OCI-LY7 (cell line): ENCODE measurements at regions not wholly inside any gene's neighbourhood (a gene's known extent, or its start where the extent isn't known, plus 50 kb on each side); places are given as distances from the start of the nearest gene placed in this dataset.

Experiments
- BruUV-seq: library from RNA; stranded (reverse); fragments of 400-500 nt; replicated peaks from 2 replicates; lab custom pipeline; 2021; lab: Mats Ljungman, UMichigan
- CTCF ChIA-PET: fragments of 300-600 bp; sonication (Branson Sonifier 250); formaldehyde crosslinking; loops from one replicate; lab custom pipeline; 2022; ENCODE audit warnings: antibody characterized with exemption; ENCODE audit not compliant: unreplicated experiment; lab: Charles Lee
- POLR2A ChIA-PET: fragments of 300-600 bp; sonication (Branson Sonifier 250); formaldehyde crosslinking; loops from one replicate; lab custom pipeline; 2022; ENCODE audit warnings: antibody characterized with exemption; lab: Charles Lee
- DNase-seq: peaks from one replicate; pipeline ENCODE4 v3.0.0-alpha.2; 2015; ENCODE audit warnings: low spot score
- H2AFZ ChIP-seq: fragments of 200-600 bp; sonication (generic), shearing (Covaris generic); 2 replicates; pipeline ENCODE4 v1.6.1; 2014; ENCODE audit warnings: mild to moderate bottlenecking, antibody characterized with exemption, low read length, moderate library complexity
- H3K27ac ChIP-seq: fragments of 200-600 bp; sonication (generic); 2 replicates; pipeline ENCODE4 v1.5.1; 2014; ENCODE audit warnings: mixed run types, low read depth, mild to moderate bottlenecking, moderate library complexity, low read length, inconsistent platforms; ENCODE audit not compliant: poor library complexity, severe bottlenecking
- H3K36me3 ChIP-seq: fragments of 200-600 bp; sonication (generic); 2 replicates; pipeline ENCODE4 v1.6.1; 2014; ENCODE audit warnings: mild to moderate bottlenecking, antibody characterized with exemption, low read length, moderate library complexity, mixed read lengths; ENCODE audit not compliant: insufficient read depth
- H3K4me1 ChIP-seq: fragments of 200-600 bp; sonication (generic); 2 replicates; pipeline ENCODE4 v1.5.1; 2014; ENCODE audit warnings: mild to moderate bottlenecking, low read length; ENCODE audit not compliant: insufficient read depth, poor library complexity, severe bottlenecking
- H3K4me2 ChIP-seq: fragments of 200-600 bp; sonication (generic); 2 replicates; pipeline ENCODE4 v1.6.1; 2014; ENCODE audit warnings: mild to moderate bottlenecking, low read length
- H3K4me3 ChIP-seq: fragments of 200-600 bp; sonication (generic); 2 replicates; pipeline ENCODE4 v1.5.1; 2014; ENCODE audit warnings: mild to moderate bottlenecking, low read depth, low read length; ENCODE audit not compliant: poor library complexity, severe bottlenecking
- H3K79me2 ChIP-seq: fragments of 200-600 bp; sonication (generic); 2 replicates; pipeline ENCODE4 v1.6.1; 2016; ENCODE audit warnings: low read depth, mild to moderate bottlenecking, low read length, moderate library complexity, mixed read lengths; ENCODE audit not compliant: insufficient read depth
- H3K9me2 ChIP-seq: fragments of 200-600 bp; sonication (generic); 2 replicates; pipeline ENCODE4 v1.6.1; 2016; ENCODE audit warnings: mild to moderate bottlenecking, low read length, mixed read lengths; ENCODE audit not compliant: insufficient read depth
- H3K9me3 ChIP-seq: fragments of 200-600 bp; sonication (generic); 2 replicates; pipeline ENCODE4 v1.6.1; 2014; ENCODE audit warnings: mild to moderate bottlenecking, mixed run types, low read length, mixed read lengths
- H4K20me1 ChIP-seq: fragments of 200-600 bp; sonication (generic); 2 replicates; pipeline ENCODE4 v1.6.1; 2014; ENCODE audit warnings: mild to moderate bottlenecking, antibody characterized with exemption, low read length, moderate library complexity, mixed read lengths; ENCODE audit not compliant: insufficient read depth
- EZH2phosphoT487 ChIP-seq: fragments of 200-600 bp; sonication (generic); IDR thresholded peaks from 2 replicates; pipeline ENCODE4 v1.6.1; 2018; ENCODE audit warnings: low read depth, borderline replicate concordance, mild to moderate bottlenecking, mixed run types, antibody characterized with exemption, low read length, moderate library complexity, mixed read lengths
- intact Hi-C: fragments of 100-400 bp; cut with micrococcal nuclease; formaldehyde crosslinking; loops from one replicate; pipeline ENCODE4 v1.10.0; 2022; ENCODE audit not compliant: unreplicated experiment
- TF ChIP-seq, protein P1 (sequence below): fragments of 200-600 bp; sonication (generic); conservative IDR thresholded peaks from 2 replicates; pipeline ENCODE4 v1.5.1; 2014; ENCODE audit warnings: mild to moderate bottlenecking, antibody characterized with exemption, low read length, moderate library complexity, mixed read lengths

DNA sequence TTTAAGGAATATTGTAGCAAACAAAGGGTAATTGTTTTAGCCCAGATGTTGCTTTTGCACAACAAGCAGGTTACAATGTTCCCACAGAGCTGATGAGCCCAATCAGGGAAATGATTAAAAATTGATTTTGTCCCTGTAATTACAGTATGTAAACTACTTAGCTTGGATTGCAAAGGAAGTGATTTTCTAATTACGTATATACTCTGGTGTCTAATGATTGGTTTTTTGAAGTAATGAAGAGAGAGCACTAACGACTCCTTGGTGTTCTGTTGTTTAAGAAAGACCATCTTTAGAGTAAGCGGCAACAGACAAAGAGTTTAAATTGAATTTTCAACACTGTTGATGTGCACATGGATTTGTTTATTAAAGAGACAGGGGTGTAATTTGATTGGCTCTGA is 95.3 kb upstream of the ZNF536 start:
- no peak overlapping the region for H2AFZ ChIP-seq
- no peak overlapping the region for H3K27ac ChIP-seq
- intact Hi-C loops = no loop called here
- no peak overlapping the region for H3K4me3 ChIP-seq
- no peak for DNase-seq
- no peaks in the 10 kb centered on the region for H3K9me2 ChIP-seq
- no peak overlapping the region for H3K4me2 ChIP-seq
- no TSS peak for BruUV-seq
- no peaks in the 10 kb centered on the region for H3K79me2 ChIP-seq
- no peaks in the 10 kb centered on the region for H4K20me1 ChIP-seq
- H3K36me3 ChIP-seq = no peaks in the 10 kb centered on the region
- TF ChIP-seq, protein P1, sequence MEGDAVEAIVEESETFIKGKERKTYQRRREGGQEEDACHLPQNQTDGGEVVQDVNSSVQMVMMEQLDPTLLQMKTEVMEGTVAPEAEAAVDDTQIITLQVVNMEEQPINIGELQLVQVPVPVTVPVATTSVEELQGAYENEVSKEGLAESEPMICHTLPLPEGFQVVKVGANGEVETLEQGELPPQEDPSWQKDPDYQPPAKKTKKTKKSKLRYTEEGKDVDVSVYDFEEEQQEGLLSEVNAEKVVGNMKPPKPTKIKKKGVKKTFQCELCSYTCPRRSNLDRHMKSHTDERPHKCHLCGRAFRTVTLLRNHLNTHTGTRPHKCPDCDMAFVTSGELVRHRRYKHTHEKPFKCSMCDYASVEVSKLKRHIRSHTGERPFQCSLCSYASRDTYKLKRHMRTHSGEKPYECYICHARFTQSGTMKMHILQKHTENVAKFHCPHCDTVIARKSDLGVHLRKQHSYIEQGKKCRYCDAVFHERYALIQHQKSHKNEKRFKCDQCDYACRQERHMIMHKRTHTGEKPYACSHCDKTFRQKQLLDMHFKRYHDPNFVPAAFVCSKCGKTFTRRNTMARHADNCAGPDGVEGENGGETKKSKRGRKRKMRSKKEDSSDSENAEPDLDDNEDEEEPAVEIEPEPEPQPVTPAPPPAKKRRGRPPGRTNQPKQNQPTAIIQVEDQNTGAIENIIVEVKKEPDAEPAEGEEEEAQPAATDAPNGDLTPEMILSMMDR = no peak
- TF ChIP-seq EZH2phosphoT487 = no peak
- POLR2A ChIA-PET = interaction anchor here (0.6 kb wide), 1 partner anchor 406 kb away, joined by 3 read pairs; no protein-coding TSS in a partner anchor
- no peaks in the 10 kb centered on the region for H3K4me1 ChIP-seq
- no peaks in the 10 kb centered on the region for H3K9me3 ChIP-seq
- CTCF ChIA-PET = no interaction called here

DNA sequence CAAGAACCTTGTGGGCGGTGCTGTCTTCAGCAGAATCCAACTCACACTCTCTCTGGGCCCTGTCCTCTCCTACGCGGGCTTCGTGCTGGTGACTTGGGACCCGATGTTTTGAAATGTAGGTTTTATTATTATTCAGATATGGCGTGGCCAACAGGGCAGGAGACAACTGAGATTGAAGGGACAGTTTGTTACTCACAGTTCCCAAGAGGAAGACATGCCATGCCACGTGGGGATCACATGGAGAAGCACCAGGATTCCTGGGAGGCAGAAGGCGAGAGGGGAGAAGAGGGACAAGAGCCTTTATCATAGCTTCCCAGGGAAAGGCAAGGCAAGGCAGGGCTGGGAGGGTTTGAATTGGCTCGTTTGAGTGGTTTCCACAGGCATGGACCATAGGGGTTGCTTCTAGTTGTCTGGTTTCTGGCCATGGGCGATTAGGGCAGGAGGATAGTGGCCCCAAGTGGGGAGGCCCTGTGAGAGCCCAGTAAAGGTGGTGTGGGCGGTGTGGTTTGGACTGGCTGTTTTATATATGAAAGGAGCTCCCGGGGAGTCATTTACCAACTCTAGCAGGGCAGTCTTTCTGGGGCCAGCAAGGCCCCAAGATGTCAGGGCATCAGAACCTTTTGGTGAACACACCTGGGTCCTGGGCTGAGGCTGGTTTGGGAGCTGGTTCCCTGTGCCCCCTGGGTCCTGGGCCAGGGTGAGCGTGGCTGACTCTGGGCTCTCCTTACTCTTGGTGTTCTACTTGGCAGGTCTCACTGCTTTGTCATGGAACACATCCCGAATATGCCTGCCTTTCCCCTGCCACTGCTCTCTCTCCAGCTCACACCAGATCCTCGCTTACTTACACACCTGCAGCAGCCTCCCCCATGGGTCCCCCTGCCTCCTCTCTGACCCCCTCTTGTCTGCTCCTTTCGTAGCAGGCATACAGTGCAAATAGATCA is 94.0 kb upstream of the ZNF536 start:
- no peaks in the 10 kb centered on the region for H3K9me3 ChIP-seq
- CTCF ChIA-PET = no interaction called here
- no peak for TF ChIP-seq EZH2phosphoT487
- H3K4me3 ChIP-seq = no peak overlapping the region
- no peaks in the 10 kb centered on the region for H3K36me3 ChIP-seq
- intact Hi-C loops = no loop called here
- H3K79me2 ChIP-seq = no peaks in the 10 kb centered on the region
- no peak overlapping the region for H2AFZ ChIP-seq
- no peak overlapping the region for H3K4me2 ChIP-seq
- no TSS peak for BruUV-seq
- H3K9me2 ChIP-seq = no peaks in the 10 kb centered on the region
- DNase-seq = no peak
- H3K4me1 ChIP-seq = no peaks in the 10 kb centered on the region
- POLR2A ChIA-PET = interaction anchor here (0.7 kb wide), 1 partner anchor 83 kb away, joined by 3 read pairs; no protein-coding TSS in a partner anchor
- H3K27ac ChIP-seq = no peak overlapping the region
- no peaks in the 10 kb centered on the region for H4K20me1 ChIP-seq

DNA sequence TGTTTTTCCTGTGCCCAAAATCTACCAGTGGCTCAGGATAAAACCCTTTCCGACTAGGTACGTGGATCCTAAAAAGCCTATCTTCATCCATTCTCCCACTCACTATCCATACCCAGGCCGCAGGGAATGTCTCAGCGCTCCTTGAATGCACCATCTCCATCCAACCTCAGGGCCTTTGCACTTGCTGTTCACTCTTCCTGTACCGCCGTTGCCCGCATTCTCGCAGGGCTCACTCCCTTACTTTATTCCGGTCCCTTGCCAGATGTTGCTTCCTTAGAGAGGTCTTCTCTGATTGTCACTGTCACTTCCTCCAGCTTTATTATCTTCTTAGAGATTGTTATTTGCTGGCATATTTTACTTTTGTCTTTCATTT is 93.3 kb upstream of the ZNF536 start:
- DNase-seq = no peak
- intact Hi-C loops = no loop called here
- H3K4me3 ChIP-seq = no peak overlapping the region
- no peaks in the 10 kb centered on the region for H3K9me3 ChIP-seq
- ChIA-PET CTCF (no interaction called here), POLR2A (interaction anchor here (0.7 kb wide), 1 partner anchor 83 kb away, joined by 3 read pairs; no protein-coding TSS in a partner anchor)
- no peak overlapping the region for H3K27ac ChIP-seq
- TF ChIP-seq, protein P1 = no peak
- TF ChIP-seq EZH2phosphoT487 = no peak
- H3K4me2 ChIP-seq = no peak overlapping the region
- H3K4me1 ChIP-seq = no peaks in the 10 kb centered on the region
- no peaks in the 10 kb centered on the region for H3K36me3 ChIP-seq
- H3K79me2 ChIP-seq = no peaks in the 10 kb centered on the region
- BruUV-seq = no TSS peak
- H2AFZ ChIP-seq = no peak overlapping the region
- no peaks in the 10 kb centered on the region for H4K20me1 ChIP-seq
- H3K9me2 ChIP-seq = no peaks in the 10 kb centered on the region
